CD4-positive, alpha-beta T cell treated with Interleukin-4 for 1 hour (primary cell): ENCODE measurements at regions not wholly inside any gene's neighbourhood (a gene's known extent, or its start where the extent isn't known, plus 50 kb on each side); places are given as distances from the start of the nearest gene placed in this dataset.

Source experiments
- DNase-seq, 2 donors: peaks; one replicate each; pipeline ENCODE4 v3.0.0-alpha.2; 2020 to 2022

GRCh38 chr2:238562446-238562845 lies 135.7 kb downstream of the ASB1 start:
- no peak for DNase-seq

- no peak for DNase-seq
Observed at GRCh38 chr2:238563551-238563950, 136.8 kb downstream of the ASB1 start.

GRCh38 chr2:238564286-238564920 lies 137.7 kb downstream of the ASB1 start:
- no peak for DNase-seq

GRCh38 chr2:238565031-238565430 lies 138.3 kb downstream of the ASB1 start:
- DNase-seq, result no peak

GRCh38 chr2:238566001-238566645 lies 139.4 kb downstream of the ASB1 start:
- DNase-seq, result no peak

- no peak for DNase-seq
Observed at GRCh38 chr2:238567067-238567855, 140.5 kb downstream of the ASB1 start.

- DNase-seq, result no peak
Observed at GRCh38 chr2:238567996-238568395, 141.3 kb downstream of the ASB1 start.

- no peak for DNase-seq
Observed at GRCh38 chr2:238568455-238569440, 142.0 kb downstream of the ASB1 start.

- peak in 1 of 2 donors; percentile 8 for DNase-seq
Observed at GRCh38 chr2:238569507-238570195, 142.9 kb downstream of the ASB1 start.

GRCh38 chr2:238570391-238570790 lies 143.7 kb downstream of the ASB1 start:
- DNase-seq, result peak in 1 of 2 donors; percentile 6

- DNase-seq, result no peak
Observed at GRCh38 chr2:238570926-238571325, 144.2 kb downstream of the ASB1 start.

GRCh38 chr2:238571661-238572372 lies 145.1 kb downstream of the ASB1 start:
- DNase-seq, result no peak

GRCh38 chr2:238573065-238573778 lies 146.5 kb downstream of the ASB1 start:
- DNase-seq, result peak in 1 of 2 donors; percentile 2

- no peak for DNase-seq
Observed at GRCh38 chr2:238573916-238574315, 147.2 kb downstream of the ASB1 start.

GRCh38 chr2:238574490-238575271 lies 148.0 kb downstream of the ASB1 start:
- no peak for DNase-seq

GRCh38 chr2:238576674-238577073 lies 149.9 kb downstream of the ASB1 start:
- DNase-seq, result peak in 1 of 2 donors; percentile 7

- DNase-seq, result no peak
Observed at GRCh38 chr2:238578256-238578655, 151.5 kb downstream of the ASB1 start.

- no peak for DNase-seq
Observed at GRCh38 chr2:238580486-238580885, 153.8 kb downstream of the ASB1 start.

GRCh38 chr2:238581126-238581525 lies 154.4 kb downstream of the ASB1 start:
- DNase-seq, result no peak

- no peak for DNase-seq
Observed at GRCh38 chr2:238582159-238582558, 155.4 kb downstream of the ASB1 start.
